Panc1 (cell line): ENCODE measurements at regions not wholly inside any gene's neighbourhood (a gene's known extent, or its start where the extent isn't known, plus 50 kb on each side); places are given as distances from the start of the nearest gene placed in this dataset.

ENCODE experiments used
- ATAC-seq: fragments of 200-7000 bp; cut with Tn5 transposase; 2 replicates; pipeline ENCODE4 v1.9.1; 2020; ENCODE audit warnings: mild to moderate bottlenecking, moderate library complexity
- BruUV-seq: library from RNA; stranded (reverse); fragments of 400-500 nt; replicated peaks from 2 replicates; lab custom pipeline; 2021; lab: Mats Ljungman, UMichigan
- CTCF ChIA-PET: fragments of 300-600 bp; sonication (Branson Sonifier 250); formaldehyde crosslinking; loops from one replicate; lab custom pipeline; 2022; ENCODE audit warnings: antibody characterized with exemption; lab: Charles Lee
- POLR2A ChIA-PET: fragments of 300-600 bp; sonication (Branson Sonifier 250); formaldehyde crosslinking; loops from one replicate; lab custom pipeline; 2022; ENCODE audit warnings: antibody characterized with exemption; lab: Charles Lee
- DNase-seq: peaks from one replicate; pipeline ENCODE4 v3.0.0-alpha.2; 2010; ENCODE audit warnings: low read depth, low spot score
- H3K27ac ChIP-seq: 2 replicates; pipeline ENCODE4 v1.5.1; 2011; ENCODE audit warnings: mild to moderate bottlenecking, low read length, inconsistent platforms
- H3K27me3 ChIP-seq: fragments of 200-500 bp; sonication (Bioruptor generic); 2 replicates; pipeline ENCODE4 v1.6.0; 2014; ENCODE audit warnings: low read length, inconsistent platforms; ENCODE audit not compliant: control insufficient read depth, insufficient read depth
- H3K36me3 ChIP-seq: fragments of 200-500 bp; sonication (Bioruptor generic); 2 replicates; pipeline ENCODE4 v1.5.1; 2014; ENCODE audit warnings: inconsistent platforms, mild to moderate bottlenecking, low read length, moderate library complexity; ENCODE audit not compliant: control insufficient read depth, insufficient read depth
- H3K4me1 ChIP-seq: 2 replicates; pipeline ENCODE4 v1.5.1; 2011; ENCODE audit warnings: inconsistent platforms, mild to moderate bottlenecking, low read length, moderate library complexity; ENCODE audit not compliant: control insufficient read depth, insufficient read depth
- H3K4me3 ChIP-seq, 2 experiments: 2 replicates each; pipeline ENCODE4 v1.5.1; 2011 to 2012; ENCODE audit warnings: low read depth in 2 of 2, low read length in 2 of 2, mild to moderate bottlenecking in 2 of 2, inconsistent platforms in 1 of 2, moderate library complexity in 1 of 2
- H3K9me3 ChIP-seq: fragments of 200-500 bp; sonication (Bioruptor generic); 2 replicates; pipeline ENCODE4 v1.5.1; 2014; ENCODE audit warnings: low read depth, mild to moderate bottlenecking, inconsistent platforms, low read length, moderate library complexity; ENCODE audit not compliant: control insufficient read depth, insufficient read depth
- CTCF ChIP-seq: fragments of 450-650 bp; IDR thresholded peaks from 2 replicates; pipeline ENCODE4 v1.5.1; 2017; ENCODE audit warnings: mild to moderate bottlenecking
- POLR2AphosphoS5 ChIP-seq: IDR thresholded peaks from 2 replicates; pipeline ENCODE4 v1.6.1; 2012; ENCODE audit warnings: mild to moderate bottlenecking, low read depth, low read length, moderate library complexity
- REST ChIP-seq, 2 experiments: IDR thresholded peaks; 2 replicates each; pipeline ENCODE4 v1.6.1; 2011 to 2012; ENCODE audit warnings: low read depth in 2 of 2, control low read depth in 1 of 2, low read length in 1 of 2, mild to moderate bottlenecking in 1 of 2, moderate library complexity in 1 of 2; ENCODE audit not compliant: insufficient read depth in 1 of 2
- SIN3A ChIP-seq: IDR thresholded peaks from 2 replicates; pipeline ENCODE4 v1.6.1; 2012; ENCODE audit warnings: low read depth, mild to moderate bottlenecking, low read length, moderate library complexity, borderline replicate concordance; ENCODE audit not compliant: insufficient read depth
- TCF7L2 ChIP-seq: IDR thresholded peaks from 2 replicates; pipeline ENCODE4 v1.6.1; 2011; ENCODE audit warnings: mild to moderate bottlenecking, low read depth, low read length, inconsistent platforms
- in situ Hi-C: cut with HindIII; loops from 2 replicates; pipeline ENCODE4 v1.10.0; 2016; ENCODE audit warnings: low sequenced_read_pairs, low pct_unique_long_range_greater_than_20kb
- intact Hi-C: fragments of 100-400 bp; cut with micrococcal nuclease; formaldehyde crosslinking; loops from one replicate; pipeline ENCODE4 v1.10.0; 2022; ENCODE audit not compliant: unreplicated experiment

- Histone ChIP-seq H3K27me3 (peaks cover 9% of the 10 kb centered on the region), H3K4me1 (no peaks in the 10 kb centered on the region), H3K36me3 (no peaks in the 10 kb centered on the region), H3K4me3 (no peak overlapping the region), H3K9me3 (no peaks in the 10 kb centered on the region), H3K27ac (no peak overlapping the region)
- DNase-seq (no peak), ATAC-seq (no peak)
- CTCF ChIA-PET: no interaction called here
- in situ Hi-C loops: no loop called here
- POLR2A ChIA-PET: no interaction called here
- BruUV-seq: no TSS peak
- TF ChIP-seq REST (IDR thresholded peaks at IDR 0.05; ENCODE audit: insufficient read depth in 1 of 2, low read depth in 2 of 2, low read length in 1 of 2) (no peak), SIN3A (no peak), POLR2AphosphoS5 (no peak)
- intact Hi-C loops: no loop called here
Observed at GRCh38 chr1:38640371-38640770, 219.2 kb downstream of the RRAGC start.

- Histone ChIP-seq H3K27ac (no peak overlapping the region), H3K4me3 (no peak overlapping the region), H3K4me1 (no peaks in the 10 kb centered on the region), H3K36me3 (no peaks in the 10 kb centered on the region), H3K9me3 (no peaks in the 10 kb centered on the region), H3K27me3 (no peaks in the 10 kb centered on the region)
- intact Hi-C loops (no loop called here), in situ Hi-C loops (no loop called here)
- no peak for TF ChIP-seq SIN3A
- TF ChIP-seq REST (IDR thresholded peaks at IDR 0.05; ENCODE audit: insufficient read depth in 1 of 2, low read depth in 2 of 2, low read length in 1 of 2): no peak
- TF ChIP-seq TCF7L2: no peak
- TF ChIP-seq CTCF: no peak
- TF ChIP-seq POLR2AphosphoS5: no peak
- DNase-seq (no peak), ATAC-seq (no peak)
- BruUV-seq: no TSS peak
- CTCF ChIA-PET: interaction anchor here (0.6 kb wide), 1 partner anchor 181 kb away, joined by 3 read pairs; no protein-coding TSS in a partner anchor
- POLR2A ChIA-PET: no interaction called here
Observed at GRCh38 chr1:38628241-38628640, 231.3 kb downstream of the RRAGC start.
